Midbrain (tissue), 1 donor: ENCODE measurements at regions not wholly inside any gene's neighbourhood (a gene's known extent, or its start where the extent isn't known, plus 50 kb on each side); places are given as distances from the start of the nearest gene placed in this dataset.

Experiments
- DNase-seq: peaks from one replicate; lab custom pipeline; 2025; lab: John Stamatoyannopoulos, UW

- peak; percentile 1 for DNase-seq
These were observed 306.3 kb downstream of the TLE4 start for GRCh38 chr9:79877943-79878602.

GRCh38 chr9:79868567-79869189 is 296.9 kb downstream of the TLE4 start:
- no peak for DNase-seq

GRCh38 chr9:79862921-79863890 is 291.4 kb downstream of the TLE4 start:
- no peak for DNase-seq

DNA sequence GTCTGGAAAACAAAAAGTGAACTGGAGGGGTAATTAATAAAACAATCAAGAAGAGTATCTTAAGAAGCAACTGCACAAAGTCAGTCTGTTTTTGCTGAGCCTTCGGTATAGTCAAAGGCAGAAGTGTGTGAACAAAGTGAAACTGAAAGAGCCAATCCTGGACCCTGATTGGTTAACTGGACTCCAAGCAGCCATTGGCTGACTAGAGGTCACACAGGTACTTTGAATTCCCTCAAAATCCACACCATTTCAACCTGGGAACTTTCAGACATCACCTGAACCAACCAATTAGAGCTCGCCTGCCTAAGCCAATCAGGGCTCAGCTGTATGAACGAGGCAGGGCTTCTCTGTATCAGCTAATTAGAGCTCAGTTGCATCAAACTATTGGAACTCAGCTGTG is 286.7 kb downstream of the TLE4 start:
- DNase-seq: peak; percentile 45

GRCh38 chr9:79857188-79857587 is 285.4 kb downstream of the TLE4 start:
- no peak for DNase-seq

DNA sequence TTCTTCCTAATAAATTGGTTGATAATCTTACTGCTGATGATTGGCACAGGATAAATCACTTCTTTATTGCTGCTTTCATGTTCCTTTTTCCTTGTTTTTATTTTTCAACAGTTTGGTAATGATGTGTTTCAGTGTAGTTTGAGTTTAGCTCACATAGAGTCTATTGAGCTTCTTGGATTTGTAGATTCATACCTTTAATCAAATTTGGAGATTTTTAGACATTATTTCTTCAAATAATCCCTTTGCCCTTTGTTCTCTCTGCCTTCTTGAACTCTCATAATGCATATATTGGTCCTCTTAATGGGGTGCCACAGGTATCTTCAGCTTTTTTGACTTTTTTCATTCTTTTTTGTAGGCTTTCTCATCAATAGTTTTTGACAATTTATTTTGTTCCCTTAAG is 275.3 kb downstream of the TLE4 start:
- no peak for DNase-seq

- no peak for DNase-seq
These were observed 258.0 kb downstream of the TLE4 start for GRCh38 chr9:79829566-79830302.

DNA sequence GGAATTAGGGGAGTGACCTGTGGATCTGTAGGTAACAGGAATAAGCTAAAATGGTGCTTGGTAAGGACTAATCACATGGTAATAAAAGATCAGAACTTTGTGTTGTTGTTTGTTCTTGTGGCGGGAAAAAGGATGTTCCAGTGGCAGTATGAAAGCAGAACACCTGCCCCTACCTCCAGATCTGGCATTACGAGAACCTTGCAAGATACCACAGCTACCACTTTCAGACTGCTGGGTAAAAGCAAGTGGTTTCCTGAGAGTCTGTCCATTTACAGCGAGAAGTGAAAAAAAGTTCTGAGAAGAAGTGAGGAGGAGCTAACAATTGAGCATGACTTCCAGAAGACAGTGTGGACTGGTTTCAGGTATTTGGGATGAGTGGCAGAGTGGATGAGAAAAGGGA is 252.5 kb downstream of the TLE4 start:
- DNase-seq: no peak

DNA sequence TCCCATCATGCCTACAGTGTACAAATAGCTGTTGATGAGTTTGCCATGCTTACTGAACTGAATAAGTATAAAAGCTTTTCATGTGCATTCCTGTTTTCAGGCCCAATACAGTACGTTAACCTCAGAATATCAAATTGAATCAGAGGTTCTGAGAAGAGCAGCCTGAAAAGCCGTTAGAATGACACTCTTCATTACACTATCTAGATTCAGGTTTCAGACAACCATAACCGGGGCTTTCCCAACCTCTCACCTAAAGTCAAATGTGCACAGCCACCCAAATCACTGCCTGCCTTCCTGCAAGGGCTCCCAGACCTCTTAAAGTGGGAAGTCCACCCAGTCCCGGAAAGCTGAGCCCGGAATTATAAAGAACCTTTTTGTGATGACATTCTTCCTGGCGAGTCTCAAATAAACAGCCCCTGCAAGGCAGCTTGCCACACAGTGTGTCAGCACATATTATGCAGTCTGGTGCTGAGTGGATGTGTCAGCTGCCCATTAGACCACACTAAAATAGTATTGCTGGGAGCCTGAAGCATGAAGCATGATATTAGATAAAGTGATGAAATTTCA is 245.8 kb downstream of the TLE4 start:
- no peak for DNase-seq

DNA sequence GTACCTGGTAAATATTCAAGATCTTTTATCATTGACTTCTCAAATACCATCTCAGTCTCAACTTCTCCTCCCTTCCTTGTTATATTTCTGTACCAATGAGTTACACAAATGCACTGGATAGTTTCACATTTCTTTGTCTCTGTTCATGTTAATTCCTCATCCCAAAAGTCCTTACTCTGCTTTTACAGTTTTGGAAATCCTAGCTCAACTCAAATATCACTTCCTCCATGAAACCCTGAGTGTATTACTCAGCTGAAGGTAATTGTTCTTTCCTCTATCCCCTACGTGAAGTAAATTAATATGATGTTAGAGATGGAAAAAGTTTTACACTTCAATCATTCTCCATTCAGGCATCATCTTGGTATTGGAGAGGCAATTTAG is 241.5 kb downstream of the TLE4 start:
- no peak for DNase-seq

DNA sequence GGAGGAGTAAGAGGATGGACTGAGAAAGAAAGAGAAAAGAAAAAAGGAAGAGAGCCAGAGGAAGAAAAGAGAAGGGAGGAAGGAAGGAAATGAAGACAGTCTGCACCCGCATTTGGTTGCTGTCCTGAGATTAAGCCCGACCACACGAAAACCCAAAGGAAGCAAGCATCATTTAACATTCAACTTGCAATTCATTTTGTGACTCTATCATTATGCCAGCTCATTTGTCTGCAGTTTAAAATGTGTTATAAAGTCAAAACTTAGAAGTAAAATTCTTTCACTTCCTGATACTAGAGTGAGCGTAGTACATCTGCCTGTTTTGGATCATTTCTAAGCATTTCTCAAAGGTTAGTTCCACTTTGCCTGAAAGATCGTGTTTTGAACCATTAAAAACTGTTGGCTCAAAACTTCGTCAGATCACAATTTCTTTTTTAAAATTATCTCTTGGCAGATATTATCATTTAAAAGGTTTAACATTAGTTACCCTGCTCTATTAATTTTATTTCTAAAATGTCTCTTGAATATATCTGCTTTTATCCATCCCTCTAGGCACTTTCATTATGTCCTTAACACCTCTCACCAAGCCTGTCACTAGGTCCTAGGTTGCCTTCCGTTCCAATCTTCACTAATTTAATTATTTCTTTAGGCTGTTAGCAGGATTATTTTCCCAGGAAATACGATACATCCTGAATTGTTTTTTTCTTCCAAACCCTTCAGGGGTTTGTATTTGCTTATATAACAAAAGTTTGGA is 240.9 kb downstream of the TLE4 start:
- no peak for DNase-seq

DNA sequence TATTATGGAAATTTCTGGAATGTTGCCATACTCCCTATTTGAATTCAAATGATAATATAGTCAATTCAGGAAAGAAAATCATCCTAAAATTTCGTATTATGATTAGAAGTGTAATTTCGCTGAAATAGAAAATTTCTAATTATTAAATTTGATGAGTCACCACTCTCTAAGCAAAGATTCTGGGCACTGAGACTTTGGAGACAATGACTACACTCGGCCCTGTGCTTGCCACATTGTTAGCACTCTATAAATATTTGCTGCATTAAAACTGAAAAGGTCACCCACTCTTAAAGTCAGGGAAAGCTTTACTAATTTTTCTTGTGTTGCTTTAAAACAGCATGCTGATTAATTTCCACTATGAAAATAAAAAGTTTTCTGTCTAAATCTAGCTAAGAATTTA is 240.3 kb downstream of the TLE4 start:
- no peak for DNase-seq

DNA sequence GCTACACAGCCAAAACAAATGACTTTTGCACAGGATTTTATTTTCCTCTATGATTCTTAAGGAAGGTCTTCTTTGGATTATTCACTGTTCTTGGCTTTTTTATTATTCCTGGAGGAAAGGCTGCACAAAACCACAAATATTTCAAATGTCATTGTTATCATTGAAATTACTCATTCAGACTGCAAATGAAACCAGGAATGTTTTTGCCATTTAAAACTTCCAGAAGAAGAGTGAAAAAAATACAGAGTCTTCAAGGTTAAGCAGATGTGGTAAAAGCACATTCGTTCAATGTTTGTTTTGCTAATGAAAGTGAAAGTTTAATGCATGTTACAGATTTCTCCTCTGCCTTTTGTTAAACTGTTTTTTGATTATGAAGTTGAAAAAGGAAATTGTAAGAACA is 238.2 kb downstream of the TLE4 start:
- DNase-seq: no peak

GRCh38 chr9:79809316-79809876 is 237.6 kb downstream of the TLE4 start:
- DNase-seq: no peak

GRCh38 chr9:79807971-79808370 is 236.2 kb downstream of the TLE4 start:
- no peak for DNase-seq

- no peak for DNase-seq
These were observed 234.3 kb downstream of the TLE4 start for GRCh38 chr9:79806086-79806485.

DNA sequence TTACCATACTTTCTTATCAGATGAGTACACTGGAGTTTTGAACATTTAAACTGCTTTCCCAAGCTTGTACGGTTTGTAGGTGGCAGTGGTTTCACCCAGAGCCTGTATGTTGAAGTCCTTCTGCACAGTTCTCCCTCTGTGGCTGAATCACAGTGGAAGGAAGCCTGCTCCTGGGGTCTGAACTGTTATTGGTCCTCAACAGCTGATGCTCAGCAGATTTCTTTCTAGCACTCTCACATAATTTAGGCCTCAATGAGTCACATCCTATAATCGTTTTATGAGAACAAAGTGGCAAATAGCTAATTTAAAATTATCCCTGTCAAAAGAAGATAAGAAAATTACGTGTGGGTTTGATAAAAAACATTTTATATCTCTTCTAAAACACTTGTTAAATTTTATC is 229.7 kb downstream of the TLE4 start:
- no peak for DNase-seq

- DNase-seq: no peak
These were observed 228.8 kb downstream of the TLE4 start for GRCh38 chr9:79800578-79800977.

- DNase-seq: no peak
These were observed 228.0 kb downstream of the TLE4 start for GRCh38 chr9:79799691-79800335.

GRCh38 chr9:79798450-79798849 is 226.7 kb downstream of the TLE4 start:
- DNase-seq: no peak
